ENCODE measurements at regions not wholly inside any gene's neighbourhood (a gene's known extent, or its start where the extent isn't known, plus 50 kb on each side); places are given as distances from the start of the nearest gene placed in this dataset.

- H3K4me3 Mint-ChIP-seq = peak overlapping the region; percentile 36
- intact Hi-C loops (cut with micrococcal nuclease) = loop anchor here (2.0 kb wide), 1 partner anchor 21 kb away; no protein-coding TSS in a partner anchor
- POLR2A ChIA-PET = no interaction called here
- CTCF ChIA-PET = interaction anchor here (1.2 to 1.3 kb wide), 2 partner anchors 35 to 39 kb away, joined by 3 to 5 read pairs; no protein-coding TSS in a partner anchor
- peak; percentile 36 for DNase-seq
- H3K36me3 Mint-ChIP-seq = peaks cover 4% of the 10 kb centered on the region
- peaks cover 11% of the 10 kb centered on the region for H3K4me1 Mint-ChIP-seq (ENCODE audit: low read depth)
- H3K9me3 Mint-ChIP-seq = peaks cover 18% of the 10 kb centered on the region
- peak overlapping the region; percentile 57 for H3K27ac Mint-ChIP-seq
- no peaks in the 10 kb centered on the region for H3K27me3 Mint-ChIP-seq
These were observed 77.6 kb upstream of the GGTLC1 start for GRCh38 chr20:24066076-24066700.

DNA sequence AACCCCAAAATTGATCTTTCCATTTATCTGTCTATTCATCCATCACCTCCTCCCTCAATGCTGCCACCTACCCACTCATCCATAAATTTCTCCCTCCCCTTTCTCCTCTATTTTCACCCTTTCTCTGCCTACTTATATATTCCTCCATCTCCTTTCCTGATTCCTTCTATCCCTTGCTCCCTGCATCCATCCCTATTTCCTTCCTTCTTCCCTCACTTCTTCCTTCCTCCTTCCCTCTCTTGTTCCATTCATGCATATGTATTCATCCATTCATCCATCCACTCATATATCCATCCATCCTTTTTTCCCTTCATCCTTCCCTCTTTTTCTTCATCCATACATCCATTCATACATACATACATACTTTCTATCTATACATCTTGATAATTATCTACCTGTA lies 76.3 kb upstream of the GGTLC1 start:
- no peak overlapping the region for H3K4me3 Mint-ChIP-seq
- CTCF ChIA-PET = no interaction called here
- peaks cover 11% of the 10 kb centered on the region for H3K4me1 Mint-ChIP-seq (ENCODE audit: low read depth)
- intact Hi-C loops (cut with micrococcal nuclease) = no loop called here
- no peak overlapping the region for H3K27ac Mint-ChIP-seq
- POLR2A ChIA-PET = no interaction called here
- H3K27me3 Mint-ChIP-seq = no peaks in the 10 kb centered on the region
- no peaks in the 10 kb centered on the region for H3K36me3 Mint-ChIP-seq
- no peak for DNase-seq
- peaks cover 5% of the 10 kb centered on the region for H3K9me3 Mint-ChIP-seq

DNA sequence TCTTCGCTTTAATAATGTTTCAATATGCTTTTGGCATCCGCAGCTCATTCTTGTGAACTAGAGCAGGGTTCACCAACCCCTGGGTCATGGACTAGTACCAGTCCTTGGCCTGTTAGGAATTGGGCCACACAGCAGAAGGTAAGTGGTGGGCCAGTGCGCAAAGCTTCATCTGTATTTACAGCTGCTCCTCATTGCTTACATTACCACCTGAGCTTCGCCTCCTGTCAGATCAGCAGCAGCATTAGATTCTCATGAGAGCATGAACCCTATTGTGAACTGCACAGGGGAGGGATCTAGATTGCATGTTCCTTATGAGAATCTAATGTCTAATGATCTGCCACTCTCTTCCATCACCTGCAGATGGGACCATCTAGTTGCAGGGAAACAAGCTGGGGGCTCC lies 75.5 kb upstream of the GGTLC1 start:
- Mint-ChIP-seq H3K27ac (no peak overlapping the region), H3K9me3 (peaks cover 5% of the 10 kb centered on the region), H3K4me3 (no peak overlapping the region), H3K36me3 (no peaks in the 10 kb centered on the region), H3K4me1 (ENCODE audit: low read depth) (peaks cover 11% of the 10 kb centered on the region), H3K27me3 (no peaks in the 10 kb centered on the region)
- DNase-seq = no peak
- intact Hi-C loops (cut with micrococcal nuclease) = no loop called here
- POLR2A ChIA-PET = no interaction called here
- CTCF ChIA-PET = no interaction called here

DNA sequence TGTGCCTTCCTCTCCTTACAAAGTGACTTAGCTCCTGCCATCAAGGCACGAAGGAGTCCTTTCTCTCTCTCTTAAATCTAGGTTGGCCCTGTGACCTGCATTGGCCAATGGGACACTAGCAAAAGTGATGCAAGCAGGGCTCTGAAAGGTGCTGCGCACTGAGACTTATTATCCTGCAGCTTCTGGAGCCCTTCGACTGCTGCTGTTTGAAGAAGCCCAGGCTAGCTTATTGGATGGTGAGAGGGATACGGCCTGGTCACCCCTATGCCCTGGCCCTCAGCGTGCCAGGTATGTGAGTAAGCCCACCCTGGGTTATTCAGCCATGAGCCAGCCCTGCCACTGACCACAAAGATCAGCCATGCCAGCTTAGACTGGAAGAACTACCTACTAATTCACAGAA lies 74.5 kb upstream of the GGTLC1 start:
- H3K27ac Mint-ChIP-seq = no peak overlapping the region
- no peaks in the 10 kb centered on the region for H3K36me3 Mint-ChIP-seq
- H3K9me3 Mint-ChIP-seq = no peaks in the 10 kb centered on the region
- POLR2A ChIA-PET = no interaction called here
- H3K4me1 Mint-ChIP-seq (ENCODE audit: low read depth) = peaks cover 11% of the 10 kb centered on the region
- H3K27me3 Mint-ChIP-seq = no peaks in the 10 kb centered on the region
- DNase-seq = no peak
- H3K4me3 Mint-ChIP-seq = no peak overlapping the region
- intact Hi-C loops (cut with micrococcal nuclease) = no loop called here
- CTCF ChIA-PET = no interaction called here

- no peak for DNase-seq
- ChIA-PET POLR2A (no interaction called here), CTCF (no interaction called here)
- Mint-ChIP-seq H3K36me3 (no peaks in the 10 kb centered on the region), H3K4me1 (ENCODE audit: low read depth) (peaks cover 6% of the 10 kb centered on the region), H3K27me3 (peaks cover 2% of the 10 kb centered on the region), H3K27ac (no peak overlapping the region), H3K4me3 (no peak overlapping the region), H3K9me3 (no peaks in the 10 kb centered on the region)
- intact Hi-C loops (cut with micrococcal nuclease) = no loop called here
These were observed 72.4 kb upstream of the GGTLC1 start for GRCh38 chr20:24060851-24061590.

DNA sequence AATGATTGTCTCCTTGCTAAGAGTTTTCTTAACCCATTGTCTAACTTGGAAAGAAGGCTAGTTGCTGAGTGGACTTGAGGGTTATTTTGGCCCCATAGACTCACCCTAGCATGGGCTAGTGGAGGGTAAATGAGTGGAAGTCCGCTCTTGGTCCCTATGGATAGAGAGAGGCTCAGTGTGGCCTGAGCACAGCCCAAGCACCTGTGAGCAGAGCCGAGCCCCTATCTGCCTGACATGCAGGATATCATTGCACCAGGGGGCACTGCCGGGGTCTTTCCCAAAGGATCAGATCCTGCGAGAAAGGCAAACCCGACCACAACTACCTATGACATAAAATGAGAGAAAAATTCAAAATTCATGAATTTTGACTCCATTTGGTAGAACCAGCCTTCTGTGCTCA lies 70.6 kb upstream of the GGTLC1 start:
- no peak for DNase-seq
- CTCF ChIA-PET = no interaction called here
- H3K4me3 Mint-ChIP-seq = no peak overlapping the region
- H3K36me3 Mint-ChIP-seq = no peaks in the 10 kb centered on the region
- no peaks in the 10 kb centered on the region for H3K9me3 Mint-ChIP-seq
- intact Hi-C loops (cut with micrococcal nuclease) = no loop called here
- peaks cover 2% of the 10 kb centered on the region for H3K27me3 Mint-ChIP-seq
- POLR2A ChIA-PET = no interaction called here
- no peaks in the 10 kb centered on the region for H3K4me1 Mint-ChIP-seq (ENCODE audit: low read depth)
- H3K27ac Mint-ChIP-seq = no peak overlapping the region

DNA sequence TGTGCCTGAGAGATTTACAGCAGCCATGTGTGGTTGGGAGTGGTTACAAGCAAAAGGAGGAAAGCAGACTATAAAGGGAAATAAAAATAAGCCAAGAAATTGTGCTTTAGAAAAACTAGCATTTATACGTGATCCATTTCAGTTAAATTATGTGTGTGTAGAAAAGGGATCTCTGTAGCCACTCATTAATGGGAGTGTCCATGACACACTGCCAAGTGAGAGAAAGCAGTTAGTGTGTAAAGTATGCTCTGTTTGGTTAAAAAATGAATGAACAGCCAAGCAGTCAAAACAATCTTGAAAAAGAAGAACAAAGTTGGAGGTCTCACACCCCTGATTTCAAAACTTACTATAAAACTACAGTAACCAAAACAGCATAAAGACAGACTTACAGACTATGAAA lies 67.9 kb upstream of the GGTLC1 start:
- Mint-ChIP-seq H3K36me3 (no peaks in the 10 kb centered on the region), H3K9me3 (no peaks in the 10 kb centered on the region), H3K27ac (no peak overlapping the region), H3K4me3 (no peak overlapping the region), H3K27me3 (peaks cover 2% of the 10 kb centered on the region), H3K4me1 (ENCODE audit: low read depth) (peaks cover 6% of the 10 kb centered on the region)
- intact Hi-C loops (cut with micrococcal nuclease) = no loop called here
- ChIA-PET POLR2A (no interaction called here), CTCF (no interaction called here)
- no peak for DNase-seq

DNA sequence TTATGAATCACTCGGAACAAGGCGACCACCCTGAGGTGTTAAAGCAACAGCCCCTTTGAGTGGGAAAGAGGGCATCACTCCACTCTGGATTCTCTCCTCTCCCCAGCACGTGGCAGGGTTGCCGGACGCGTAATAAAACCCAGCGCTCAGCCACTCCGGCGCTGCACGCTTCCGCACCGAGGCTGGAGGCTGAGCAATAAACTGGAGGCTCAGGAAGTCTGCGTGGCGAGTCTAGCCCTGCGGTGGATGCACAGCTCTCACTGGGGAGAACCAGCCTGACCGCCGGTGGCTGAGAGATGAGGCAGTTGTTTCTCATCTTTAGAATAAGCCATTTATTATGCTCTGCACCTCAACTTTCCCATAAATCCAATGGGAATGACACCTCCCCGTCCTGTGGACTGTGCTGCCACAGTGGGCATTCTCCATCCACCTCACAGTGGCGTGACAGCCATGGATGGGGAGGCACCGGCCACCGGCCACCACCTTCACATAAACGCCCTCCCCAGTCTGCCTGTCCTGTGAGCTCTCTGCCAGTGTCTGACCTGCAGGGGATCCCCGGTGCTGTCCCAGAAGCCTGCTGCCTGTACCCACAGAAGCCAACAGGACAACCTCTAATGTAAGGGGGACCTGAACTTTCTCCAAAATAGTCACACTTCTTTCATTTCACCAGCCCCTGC lies 64.2 kb upstream of the GGTLC1 start:
- Mint-ChIP-seq H3K27me3 (peaks cover 2% of the 10 kb centered on the region), H3K4me3 (no peak overlapping the region), H3K9me3 (no peaks in the 10 kb centered on the region), H3K36me3 (peaks cover 5% of the 10 kb centered on the region), H3K4me1 (ENCODE audit: low read depth) (peaks cover 34% of the 10 kb centered on the region), H3K27ac (no peak overlapping the region)
- intact Hi-C loops (cut with micrococcal nuclease) = loop anchor here (5.0 kb wide), 1 partner anchor 35 kb away; no protein-coding TSS in a partner anchor
- POLR2A ChIA-PET = no interaction called here
- CTCF ChIA-PET = no interaction called here
- no peak for DNase-seq

DNA sequence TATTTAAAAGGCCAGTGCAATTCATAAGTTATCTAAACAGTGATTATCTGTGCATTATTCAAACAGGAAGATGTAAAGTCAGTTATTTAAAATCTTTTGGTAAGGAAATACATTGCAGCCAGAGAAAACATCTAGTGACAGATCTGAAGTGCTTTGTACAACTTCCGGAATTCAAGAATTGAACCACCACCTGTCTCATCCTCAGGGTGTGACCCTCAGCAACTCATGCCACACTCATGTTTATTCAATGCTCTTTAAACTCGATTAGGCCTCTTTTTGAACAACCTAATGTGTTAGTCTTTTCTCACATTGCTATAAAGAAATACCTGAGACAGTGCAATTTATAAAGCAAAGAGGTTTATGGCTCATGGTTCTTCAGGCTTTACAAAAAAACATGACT lies 62.6 kb upstream of the GGTLC1 start:
- CTCF ChIA-PET = no interaction called here
- H3K4me1 Mint-ChIP-seq (ENCODE audit: low read depth) = peaks cover 42% of the 10 kb centered on the region
- H3K36me3 Mint-ChIP-seq = peaks cover 5% of the 10 kb centered on the region
- no peaks in the 10 kb centered on the region for H3K9me3 Mint-ChIP-seq
- DNase-seq = no peak
- H3K27ac Mint-ChIP-seq = peak overlapping the region; percentile 20
- peaks cover under 1% of the 10 kb centered on the region for H3K27me3 Mint-ChIP-seq
- POLR2A ChIA-PET = no interaction called here
- intact Hi-C loops (cut with micrococcal nuclease) = loop anchor here (5.0 kb wide), 1 partner anchor 34 kb away; no protein-coding TSS in a partner anchor
- no peak overlapping the region for H3K4me3 Mint-ChIP-seq

GRCh38 chr20:24050119-24050518 lies 61.5 kb upstream of the GGTLC1 start:
- Mint-ChIP-seq H3K4me3 (no peak overlapping the region), H3K27ac (no peak overlapping the region), H3K27me3 (no peaks in the 10 kb centered on the region), H3K36me3 (peaks cover 5% of the 10 kb centered on the region), H3K4me1 (ENCODE audit: low read depth) (peaks cover 52% of the 10 kb centered on the region), H3K9me3 (no peaks in the 10 kb centered on the region)
- CTCF ChIA-PET = no interaction called here
- DNase-seq = no peak
- POLR2A ChIA-PET = no interaction called here
- intact Hi-C loops (cut with micrococcal nuclease) = loop anchor here (5.0 kb wide), 1 partner anchor 33 kb away; no protein-coding TSS in a partner anchor

- no peak overlapping the region for H3K4me3 Mint-ChIP-seq
- intact Hi-C loops (cut with micrococcal nuclease) = loop anchor here (1.0 kb wide), 1 partner anchor 16 kb away; no protein-coding TSS in a partner anchor
- POLR2A ChIA-PET = interaction anchor here (1.1 kb wide), 1 partner anchor 22 kb away, joined by 3 read pairs; no protein-coding TSS in a partner anchor
These were observed 60.5 kb upstream of the GGTLC1 start for GRCh38 chr20:24049081-24049480.

GRCh38 chr20:24048024-24048611 lies 59.5 kb upstream of the GGTLC1 start:
- Mint-ChIP-seq H3K4me1 (ENCODE audit: low read depth) (peaks cover 56% of the 10 kb centered on the region), H3K9me3 (no peaks in the 10 kb centered on the region), H3K27me3 (no peaks in the 10 kb centered on the region), H3K4me3 (no peak overlapping the region), H3K27ac (peak overlapping the region; percentile 57), H3K36me3 (peaks cover 5% of the 10 kb centered on the region)
- ChIA-PET CTCF (no interaction called here), POLR2A (no interaction called here)
- no peak for DNase-seq
- intact Hi-C loops (cut with micrococcal nuclease) = no loop called here

More at GRCh38 chr20:24049081-24049480, 60.5 kb upstream of the GGTLC1 start:
- CTCF ChIA-PET = interaction anchor here (0.9 to 1.1 kb wide), 2 partner anchors 51 to 53 kb away, joined by 3 to 4 read pairs; no protein-coding TSS in a partner anchor
- H3K27ac Mint-ChIP-seq = peak overlapping the region; percentile 57
- peak; percentile 20 for DNase-seq
- peaks cover 57% of the 10 kb centered on the region for H3K4me1 Mint-ChIP-seq (ENCODE audit: low read depth)
- H3K36me3 Mint-ChIP-seq = peaks cover 5% of the 10 kb centered on the region
- H3K27me3 Mint-ChIP-seq = no peaks in the 10 kb centered on the region
- no peaks in the 10 kb centered on the region for H3K9me3 Mint-ChIP-seq

Measured in activated CD4-positive, alpha-beta memory T cell treated with anti-CD3 and anti-CD28 coated beads for 36 hours (primary cell).